HEK293 (cell line): ENCODE measurements at regions not wholly inside any gene's neighbourhood (a gene's known extent, or its start where the extent isn't known, plus 50 kb on each side); places are given as distances from the start of the nearest gene placed in this dataset.

Experiments
- GLIS2 ChIP-seq: fragments of 450-650 bp; formaldehyde crosslinking; IDR thresholded peaks from 2 replicates; pipeline ENCODE4 v1.5.1; 2016; ENCODE audit warnings: missing biosample characterization, missing genetic modification characterization
- ZBTB1 ChIP-seq: fragments of 450-650 bp; formaldehyde crosslinking; IDR thresholded peaks from 2 replicates; pipeline ENCODE4 v1.5.1; 2016; ENCODE audit warnings: missing biosample characterization, missing genetic modification characterization
- ZNF221 ChIP-seq: fragments of 450-650 bp; formaldehyde crosslinking; IDR thresholded peaks from 2 replicates; pipeline ENCODE4 v1.5.1; 2017; ENCODE audit warnings: missing biosample characterization, missing genetic modification characterization, borderline replicate concordance
- ZNF394 ChIP-seq: fragments of 450-650 bp; formaldehyde crosslinking; IDR thresholded peaks from 2 replicates; pipeline ENCODE4 v1.5.1; 2016; ENCODE audit warnings: missing biosample characterization, missing genetic modification characterization, mild to moderate bottlenecking, moderate library complexity, borderline replicate concordance
- ZNF596 ChIP-seq: fragments of 450-650 bp; IDR thresholded peaks from 2 replicates; pipeline ENCODE4 v1.5.0; 2018; ENCODE audit warnings: missing biosample characterization, mild to moderate bottlenecking, missing genetic modification characterization, moderate library complexity
- ZNF777 ChIP-seq: fragments of 450-650 bp; formaldehyde crosslinking; IDR thresholded peaks from 2 replicates; pipeline ENCODE4 v1.5.1; 2017; ENCODE audit warnings: missing biosample characterization, missing genetic modification characterization, borderline replicate concordance

- TF ChIP-seq ZNF221 (tag by site-specific recombination) (no peak), GLIS2 (tag by site-specific recombination) (no peak), ZBTB1 (tag by site-specific recombination) (no peak), ZNF596 (no peak), ZNF777 (tag by site-specific recombination) (no peak), ZNF394 (tag by site-specific recombination) (no peak)
These were observed 1668.2 kb downstream of the MAT2B start for GRCh38 chr5:165173651-165174050.
